ENCODE measurements at regions not wholly inside any gene's neighbourhood (a gene's known extent, or its start where the extent isn't known, plus 50 kb on each side); places are given as distances from the start of the nearest gene placed in this dataset.
"Not testable (repeated sequence)": the region's sequence is repeated elsewhere in the genome, so short reads cannot be mapped to it uniquely, and the experiment has no call there.

DNA sequence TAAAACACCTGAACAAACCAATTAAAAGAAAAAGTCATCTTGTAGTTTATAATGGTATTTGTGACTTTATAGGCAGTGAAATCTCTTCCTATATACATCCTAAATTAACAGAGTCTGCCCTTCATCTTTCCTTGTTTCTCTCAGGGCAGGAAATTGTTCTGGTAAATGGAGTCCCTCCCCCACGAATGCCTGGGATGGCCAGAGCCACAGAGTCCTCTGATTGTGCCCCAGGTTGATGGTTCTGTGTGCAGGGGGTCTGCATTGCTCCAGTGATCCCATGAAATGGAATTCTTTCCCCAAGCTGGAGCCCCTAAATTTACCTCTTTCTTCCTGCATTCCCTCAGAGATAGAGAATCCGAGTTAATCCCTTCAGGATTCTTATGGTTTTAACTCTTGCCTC lies 155.5 kb downstream of the MTX2 start:
- no peak for DNase-seq (ENCODE audit: low spot score)

DNA sequence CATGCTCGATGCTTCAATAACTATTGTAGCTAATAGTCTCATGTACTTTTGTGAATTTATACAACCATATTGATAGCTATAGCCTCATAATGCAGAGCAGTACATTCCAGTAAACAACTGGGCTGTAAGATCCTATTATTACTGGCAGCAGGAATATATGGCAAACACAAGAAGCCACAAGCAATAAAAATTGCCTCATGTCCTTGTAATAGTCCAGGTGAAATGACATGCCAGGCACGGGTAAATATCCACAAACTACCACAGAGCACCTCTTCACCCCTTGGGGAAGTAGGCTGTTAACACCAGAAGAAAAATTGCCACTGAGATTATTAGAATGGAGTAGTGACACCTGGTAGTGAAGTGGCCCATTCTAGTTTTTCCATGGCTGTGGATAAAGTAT lies 158.3 kb downstream of the MTX2 start:
- DNase-seq (ENCODE audit: low spot score) = no peak

DNA sequence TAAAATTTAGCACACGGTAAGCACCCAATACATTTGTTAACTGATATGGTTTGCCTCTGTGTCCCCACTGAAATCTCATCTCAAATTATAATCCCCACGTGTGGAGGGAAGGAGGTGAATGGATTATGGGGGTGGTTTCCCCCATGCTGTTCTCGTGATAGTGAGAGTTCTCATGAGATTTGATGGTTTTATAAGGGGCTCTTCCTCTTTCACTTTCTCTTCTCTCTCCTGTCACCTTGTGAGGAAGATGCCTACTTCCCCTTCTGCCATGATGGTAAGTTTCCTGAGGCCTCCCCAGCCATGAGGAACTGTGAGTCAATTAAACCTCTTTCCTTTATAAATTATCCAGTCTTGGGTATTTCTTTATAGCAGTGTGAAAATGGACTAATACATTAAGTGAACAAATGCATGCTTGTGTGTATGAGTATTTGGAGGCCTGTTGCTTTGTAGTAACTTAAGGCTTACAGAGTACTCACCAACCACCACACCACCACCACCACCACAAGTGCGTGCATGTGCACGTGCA lies 159.8 kb downstream of the MTX2 start:
- DNase-seq (ENCODE audit: low spot score) = not testable (repeated sequence)

DNA sequence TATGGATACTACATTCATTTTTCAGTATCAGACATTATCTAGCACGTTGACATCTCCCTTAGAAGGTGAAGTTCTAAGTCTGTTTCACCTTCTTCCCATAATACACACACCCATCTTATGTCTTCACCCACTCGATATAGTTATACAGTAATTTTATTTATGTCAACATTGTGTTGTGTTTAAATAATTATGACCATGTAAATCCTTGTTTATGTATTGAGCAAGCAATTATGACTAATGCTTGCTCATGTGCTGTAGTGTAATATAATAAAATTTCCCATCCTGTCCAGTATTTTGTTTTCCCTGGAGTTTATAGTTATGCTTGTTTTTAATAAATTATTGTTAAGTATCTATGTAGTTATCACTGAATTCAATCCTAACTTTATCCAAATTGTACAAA lies 163.2 kb downstream of the MTX2 start:
- no peak for DNase-seq (ENCODE audit: low spot score)

DNA sequence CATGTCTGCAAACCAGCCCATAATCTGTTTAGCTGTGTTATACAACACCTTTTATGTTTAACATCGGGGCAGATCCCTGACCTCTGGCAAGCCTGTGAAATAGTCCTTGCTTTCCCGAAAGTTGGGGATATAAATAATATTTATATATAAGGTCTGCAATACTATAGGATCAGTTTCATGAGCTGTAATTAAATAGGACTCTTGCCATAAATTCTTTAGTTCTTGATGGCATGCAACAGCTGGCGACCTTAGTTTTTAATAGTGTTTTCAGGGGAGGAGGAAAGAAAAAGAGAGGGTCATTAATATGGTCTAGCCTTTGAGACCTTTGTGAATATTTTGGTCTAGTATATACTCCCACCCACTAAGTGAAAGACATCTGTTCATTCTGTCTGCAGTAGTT lies 166.5 kb downstream of the MTX2 start:
- DNase-seq (ENCODE audit: low spot score) = no peak

DNA sequence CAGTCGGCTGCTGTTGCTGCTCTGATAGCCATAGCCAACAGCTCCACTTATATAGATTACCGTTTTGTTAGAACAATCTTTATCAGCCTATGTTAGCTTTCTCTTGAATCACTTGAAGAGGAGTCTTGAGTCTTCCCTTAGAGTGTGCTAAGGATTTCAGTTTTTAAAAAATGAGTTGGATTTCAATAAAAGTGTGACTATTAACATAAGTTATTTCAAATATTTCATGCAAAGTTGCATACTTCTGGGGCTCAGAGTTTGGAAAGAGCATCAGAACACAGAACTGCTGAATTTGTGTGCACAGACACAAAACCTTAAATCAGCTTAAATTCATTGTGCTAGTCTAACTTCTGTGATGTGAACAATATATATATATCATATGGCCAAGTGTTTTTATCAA lies 174.7 kb downstream of the MTX2 start:
- DNase-seq (ENCODE audit: low spot score) = no peak

DNA sequence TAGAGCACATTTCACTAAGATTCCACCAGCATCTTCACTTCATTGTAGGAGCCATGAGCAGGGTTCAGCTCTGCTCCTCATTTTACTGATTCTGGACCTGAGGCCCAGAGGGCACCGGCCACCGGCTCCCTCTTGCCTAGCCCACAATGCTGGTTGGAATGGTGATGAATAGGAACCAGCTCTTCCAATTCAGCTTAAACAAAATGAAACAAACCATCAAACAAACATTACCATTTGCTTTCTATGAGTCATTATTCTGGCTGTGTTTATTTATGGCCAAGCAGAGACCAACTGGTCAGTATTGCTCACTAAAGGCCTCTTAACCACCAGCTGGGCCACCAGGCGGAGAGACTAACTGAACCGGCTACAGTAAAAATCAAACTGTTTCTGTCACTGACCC lies 176.7 kb downstream of the MTX2 start:
- no peak for DNase-seq (ENCODE audit: low spot score)

DNA sequence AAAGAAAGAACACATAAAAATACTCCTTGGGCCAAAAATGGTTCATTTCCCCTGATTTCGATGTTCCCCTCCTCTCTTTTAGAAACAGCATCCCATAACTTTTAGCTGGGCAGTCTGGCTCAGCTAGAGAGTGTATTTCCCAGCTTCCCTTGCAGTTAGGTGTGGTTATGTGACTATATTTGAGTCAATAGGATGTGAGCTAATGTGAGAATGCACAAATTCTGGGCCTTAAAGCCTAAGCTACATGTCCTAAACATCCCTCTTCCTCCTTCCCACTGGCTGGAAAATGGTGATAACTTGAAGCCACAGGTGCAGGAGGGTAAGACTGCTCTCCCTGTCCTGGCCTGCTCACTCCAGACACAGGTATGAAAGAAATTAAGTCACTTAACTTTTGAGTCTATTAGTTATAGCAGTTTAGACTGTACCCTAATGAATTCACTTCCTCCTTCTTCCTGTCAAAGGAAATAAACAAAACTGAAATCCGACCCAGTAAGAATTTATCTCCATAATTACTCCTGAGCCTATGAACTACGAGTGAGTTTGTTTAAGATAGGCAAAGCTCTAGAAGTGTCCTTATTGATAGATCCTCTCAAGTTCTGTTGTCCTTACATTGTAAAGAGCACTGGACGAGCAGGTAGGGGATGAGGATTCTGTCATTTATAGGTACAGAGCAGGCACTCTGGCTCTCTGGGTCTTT lies 177.6 kb downstream of the MTX2 start:
- DNase-seq (ENCODE audit: low spot score) = no peak

DNA sequence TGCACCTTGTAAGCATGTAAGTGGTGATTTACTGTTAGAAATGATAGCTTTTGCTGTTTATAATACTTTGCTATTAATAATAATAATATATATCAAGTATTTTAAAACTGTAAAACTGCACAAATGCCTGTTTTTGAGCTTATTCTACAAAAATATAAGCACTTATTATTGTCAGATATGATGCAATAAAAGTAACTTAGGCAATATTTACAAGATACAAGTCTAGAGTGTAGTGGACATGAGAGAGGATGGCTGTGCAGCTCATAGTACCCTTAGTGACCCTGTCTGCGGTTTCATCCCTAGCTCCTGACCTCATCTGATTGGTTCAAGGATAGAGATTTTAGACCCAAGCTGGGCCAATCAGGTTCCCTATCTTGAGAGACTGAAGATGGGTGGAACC lies 178.4 kb downstream of the MTX2 start:
- DNase-seq (ENCODE audit: low spot score) = no peak

DNA sequence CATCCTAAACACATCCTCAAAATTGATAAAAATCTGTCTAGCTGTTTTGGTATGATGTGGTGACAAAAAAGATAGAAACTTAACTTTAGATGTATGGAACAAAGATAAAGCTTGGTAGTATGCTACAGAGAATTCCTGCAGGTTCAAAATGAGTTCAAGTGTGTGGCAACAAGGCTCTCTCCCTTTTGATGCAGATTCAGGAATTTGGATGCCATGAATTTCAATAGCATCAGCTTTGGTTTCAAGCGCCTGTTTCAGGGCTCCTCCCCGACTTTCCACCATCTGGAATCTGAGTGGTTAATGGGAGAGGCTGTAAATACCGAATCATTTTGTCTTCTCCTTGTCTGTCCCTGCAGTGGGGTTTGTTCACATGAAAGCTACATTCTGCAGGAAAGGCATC lies 180.6 kb downstream of the MTX2 start:
- no peak for DNase-seq (ENCODE audit: low spot score)

DNA sequence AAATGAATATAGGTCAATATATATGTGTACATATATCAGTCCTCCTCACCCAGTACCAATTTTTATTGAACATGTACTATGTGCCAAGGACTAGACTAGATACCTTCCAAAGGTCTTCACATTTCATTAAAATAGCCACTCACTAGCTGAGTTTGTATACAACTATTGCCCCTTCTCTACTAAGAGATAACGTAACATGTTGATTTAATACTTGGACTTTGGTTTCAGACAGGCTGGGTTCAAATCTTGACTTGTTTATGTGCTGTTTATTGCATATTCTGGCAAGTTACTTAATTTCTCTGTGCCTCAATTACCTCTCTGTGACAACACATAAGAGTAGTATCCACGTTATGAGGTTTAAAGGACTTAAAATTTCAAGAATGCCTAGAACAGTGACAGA lies 184.5 kb downstream of the MTX2 start:
- DNase-seq (ENCODE audit: low spot score) = no peak

DNA sequence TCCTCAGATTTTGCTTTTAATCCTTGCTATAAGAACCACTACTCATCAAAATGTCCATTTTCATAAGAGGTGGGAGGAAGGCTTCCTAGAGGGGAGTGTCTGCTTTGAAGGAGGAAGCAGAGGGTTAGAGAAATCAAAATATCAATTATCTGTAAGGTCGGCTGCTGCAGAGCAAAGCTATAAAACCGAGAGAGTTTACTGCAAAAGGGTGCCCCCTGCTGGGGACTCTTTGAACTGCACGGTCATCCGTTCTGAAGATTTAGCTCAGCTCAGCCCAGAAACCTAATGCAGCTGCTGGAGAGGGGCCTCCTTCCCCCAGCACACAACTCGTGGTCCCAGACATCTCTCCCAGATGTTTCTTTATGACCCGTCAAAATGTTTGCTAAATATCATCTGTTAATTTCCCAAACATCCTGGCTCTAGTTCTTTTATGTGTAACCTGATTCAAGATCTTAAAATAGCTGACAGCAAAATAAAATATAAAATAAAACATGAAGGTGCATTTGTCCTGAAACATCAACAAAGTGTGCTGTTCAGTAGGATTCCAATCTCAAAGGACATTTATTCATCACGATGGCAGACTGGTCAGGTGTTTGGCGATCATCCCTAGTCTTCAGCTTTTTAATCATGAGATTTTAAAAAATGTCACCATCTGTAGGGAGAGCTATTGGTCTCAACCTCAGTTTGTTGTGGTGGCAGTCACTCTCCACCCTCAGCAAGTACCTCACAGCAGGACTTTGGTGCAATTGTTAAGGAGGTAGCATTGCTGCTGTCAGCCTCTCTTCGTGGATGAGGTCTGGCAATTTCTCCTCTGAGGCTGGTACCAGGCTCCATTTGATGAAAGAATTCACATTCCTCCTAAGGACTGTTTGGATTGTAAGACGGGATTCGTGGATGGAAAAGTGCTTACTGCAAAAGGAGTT lies 185.9 kb downstream of the MTX2 start:
- peak; percentile 34 for DNase-seq (ENCODE audit: low spot score)

DNA sequence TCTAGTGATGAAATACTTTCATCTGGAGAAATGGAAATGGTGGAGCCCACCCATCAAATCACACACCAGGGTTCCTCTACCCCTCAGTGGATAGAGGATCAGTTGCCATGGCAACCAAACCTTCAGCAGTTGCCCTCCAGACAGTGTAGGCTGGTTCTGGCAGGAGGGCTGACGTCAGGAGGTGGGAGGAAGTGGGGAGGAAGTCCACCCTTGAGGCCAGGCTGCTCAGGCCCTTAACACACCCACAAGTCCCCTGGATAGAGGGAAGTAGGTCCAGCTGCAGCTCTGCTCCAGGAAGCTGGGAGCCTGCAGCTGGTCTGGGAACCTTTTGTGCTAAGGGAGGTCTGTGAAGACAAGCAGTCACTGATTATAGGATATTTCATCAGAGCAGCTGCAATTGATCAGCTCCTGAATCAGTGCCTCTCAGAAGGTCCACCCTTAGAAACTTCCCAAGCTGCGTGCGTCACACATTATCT lies 186.6 kb downstream of the MTX2 start:
- no peak for DNase-seq (ENCODE audit: low spot score)

DNA sequence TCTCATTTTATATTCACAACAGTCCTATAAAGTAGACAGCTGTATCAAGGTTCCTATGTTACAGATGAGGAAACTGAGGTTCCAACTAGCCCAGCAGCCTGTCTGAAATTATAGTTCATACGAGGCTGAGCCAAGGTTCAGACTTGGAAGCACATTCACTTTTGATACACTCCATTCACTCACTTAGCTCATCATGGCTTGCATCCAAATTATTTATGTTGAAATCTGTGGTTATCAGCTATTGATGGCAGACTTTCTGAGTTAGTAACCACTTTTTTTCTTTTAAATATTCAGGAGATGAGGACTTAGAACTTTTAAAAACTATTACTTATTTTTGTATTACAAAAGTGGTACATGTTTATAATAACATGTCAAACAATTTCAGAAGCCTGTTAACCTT lies 188.2 kb downstream of the MTX2 start:
- no peak for DNase-seq (ENCODE audit: low spot score)

DNA sequence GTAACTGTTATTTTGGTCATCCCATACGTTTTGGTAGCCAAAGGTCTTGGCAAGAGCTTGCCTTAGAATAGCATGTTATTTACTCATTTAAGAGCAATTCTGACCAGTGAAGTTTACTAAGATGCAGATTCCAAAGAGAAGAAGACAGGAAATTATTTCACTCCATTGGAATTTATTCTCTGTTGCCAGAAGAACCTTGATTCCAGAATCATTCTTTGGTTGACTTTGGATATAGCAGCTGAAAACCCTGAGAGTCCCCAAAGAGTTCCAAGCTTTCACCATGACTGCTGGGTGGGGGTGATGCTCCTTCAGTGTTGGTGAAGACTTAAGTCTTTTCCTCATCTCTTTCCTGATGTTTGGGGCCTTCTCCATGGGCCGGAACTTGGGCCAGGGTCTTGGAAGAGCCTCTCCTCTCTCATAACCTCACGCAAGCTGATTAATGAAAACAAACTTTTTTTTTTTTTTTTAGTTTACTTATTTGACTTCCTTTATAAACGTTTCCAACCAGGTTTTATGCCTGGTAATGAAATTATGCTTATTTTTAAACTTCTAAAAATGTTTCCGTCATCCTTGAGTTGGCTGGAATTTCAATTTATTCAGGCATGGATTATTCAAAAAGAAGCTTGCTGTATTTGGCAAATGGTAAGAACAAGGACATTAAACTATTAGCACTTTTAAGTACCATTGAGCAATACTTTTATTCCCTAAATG lies 192.0 kb downstream of the MTX2 start:
- DNase-seq (ENCODE audit: low spot score) = no peak

DNA sequence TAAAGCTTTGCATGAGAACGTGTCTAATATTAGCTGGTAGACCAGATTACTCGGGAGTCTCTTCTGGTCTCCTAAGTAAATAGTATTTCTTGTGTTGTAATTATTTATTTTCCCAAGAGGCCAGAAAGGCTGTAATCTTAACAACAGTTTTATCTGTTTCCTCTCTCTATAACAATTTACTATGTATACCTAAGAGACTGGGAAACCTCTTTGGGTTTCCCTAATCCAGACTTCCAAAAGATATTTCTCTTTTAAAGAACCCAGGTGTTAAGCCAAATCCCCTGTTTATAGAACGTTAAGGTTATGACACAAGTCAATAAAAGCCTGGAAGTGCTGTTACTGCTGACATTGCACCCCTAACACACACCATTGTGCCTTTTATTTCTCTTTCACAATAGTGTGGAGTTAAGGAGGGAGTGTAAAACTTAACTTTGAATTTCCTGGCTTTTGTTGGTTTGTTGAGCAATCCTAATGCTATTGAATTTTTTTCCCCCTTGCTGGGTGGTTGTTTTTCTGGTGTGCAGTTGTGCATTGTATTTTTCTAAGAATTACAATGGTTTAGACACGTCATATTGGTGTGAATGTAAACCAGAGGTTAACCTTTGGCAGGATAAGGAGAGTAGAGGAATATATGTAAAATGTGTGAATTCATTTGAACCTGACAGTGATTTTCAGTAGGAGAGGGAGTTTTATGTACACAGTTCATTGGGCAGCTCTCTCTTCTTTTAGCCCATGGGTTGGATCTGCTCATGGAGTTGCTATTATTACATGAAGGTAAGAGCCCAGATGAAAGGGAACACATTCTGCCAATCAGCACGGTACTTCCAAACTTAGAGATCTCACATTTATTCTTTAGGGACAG lies 192.8 kb downstream of the MTX2 start:
- no peak for DNase-seq (ENCODE audit: low spot score)

DNA sequence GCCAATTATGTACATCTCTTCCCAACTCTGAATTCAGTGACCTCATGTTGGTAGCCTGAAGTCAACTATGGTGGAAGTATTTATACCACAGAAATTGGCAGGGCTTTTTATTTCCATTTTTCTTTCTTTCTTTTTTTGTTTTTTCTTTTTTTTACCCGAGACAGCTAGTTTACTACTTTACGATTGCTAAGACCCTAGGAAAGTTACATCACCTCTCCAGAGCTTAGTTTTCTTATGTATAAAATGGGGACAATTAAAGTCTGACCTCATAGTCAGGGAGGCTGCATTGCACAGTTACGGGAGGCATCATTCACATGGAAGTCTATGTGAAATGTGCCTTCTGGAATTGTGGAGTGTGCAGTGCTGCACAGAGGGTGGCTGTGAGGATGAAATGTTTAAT lies 194.3 kb downstream of the MTX2 start:
- no peak for DNase-seq (ENCODE audit: low spot score)

DNA sequence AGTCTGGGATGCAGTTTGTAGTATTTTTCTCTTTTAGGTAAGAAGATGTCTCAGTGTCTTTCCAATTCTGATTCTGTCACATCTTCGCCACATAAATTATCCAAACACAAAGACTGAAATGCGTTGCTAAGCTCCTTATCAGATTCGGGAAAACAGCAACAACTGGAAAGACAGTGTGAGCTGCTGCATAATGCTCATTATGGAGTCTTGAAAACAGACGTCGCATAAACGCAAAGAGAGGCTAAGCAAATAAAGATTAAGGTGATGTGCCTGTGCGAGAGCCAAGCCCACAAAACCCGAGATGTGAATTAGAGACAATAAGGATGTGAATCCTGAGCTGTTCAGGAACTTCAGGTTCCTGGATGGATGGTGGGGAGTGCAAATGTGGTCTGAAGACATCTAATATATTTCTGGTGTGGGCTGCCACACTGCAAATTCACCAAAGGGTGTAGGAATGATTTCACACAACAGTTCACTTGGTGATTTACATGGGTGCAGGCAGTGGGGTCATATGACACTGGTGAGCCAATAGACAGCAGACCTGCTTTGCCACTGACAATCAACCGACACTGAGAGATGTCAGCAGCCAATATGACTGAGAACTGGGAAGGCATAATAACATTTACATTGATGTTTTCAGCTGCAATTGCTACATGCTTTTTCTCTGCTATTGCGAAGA lies 195.8 kb downstream of the MTX2 start:
- DNase-seq (ENCODE audit: low spot score) = no peak

DNA sequence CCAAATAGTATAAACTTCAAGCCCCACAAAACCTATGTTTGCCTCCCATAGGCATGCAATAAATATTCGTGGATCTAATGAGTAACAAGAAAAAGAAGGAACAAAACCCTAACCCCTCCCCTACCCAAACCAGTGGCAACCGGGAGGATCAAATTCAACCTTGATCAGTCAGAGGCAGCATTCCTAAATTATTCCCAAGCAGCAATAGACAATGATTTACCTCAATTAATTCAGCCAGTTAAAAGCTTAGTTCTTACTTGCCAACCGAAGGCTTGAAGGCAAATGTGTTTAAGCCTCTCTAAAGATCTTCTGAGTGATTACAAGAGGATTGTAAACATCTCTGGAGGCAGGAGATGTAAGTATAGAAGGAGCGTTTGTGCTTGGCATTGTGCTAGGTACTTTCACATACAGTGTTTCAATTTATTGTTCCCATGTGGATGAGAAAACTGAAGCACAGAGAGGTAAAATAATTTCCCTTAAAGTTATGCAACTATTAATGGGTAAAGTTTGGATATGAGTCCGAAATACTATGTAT lies 197.7 kb downstream of the MTX2 start:
- no peak for DNase-seq (ENCODE audit: low spot score)

DNA sequence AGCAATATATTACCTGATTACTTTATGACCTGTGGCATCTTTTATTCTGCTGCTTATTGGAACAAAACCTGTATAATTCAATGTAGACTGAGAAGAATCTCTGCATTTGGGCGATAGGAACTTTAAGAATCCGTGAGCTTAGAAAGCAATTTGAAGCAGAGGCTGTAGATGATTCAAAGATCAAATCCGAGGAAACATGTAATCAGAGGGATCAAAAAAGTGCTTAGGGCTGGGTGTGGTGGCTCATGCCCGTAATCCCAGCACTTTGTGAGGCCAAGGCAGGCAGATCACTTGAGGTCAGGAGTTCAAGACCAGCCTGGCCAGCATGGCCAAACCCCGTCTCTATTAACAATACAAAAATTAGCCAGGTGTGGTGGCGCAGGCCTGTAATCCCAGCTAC lies 198.4 kb downstream of the MTX2 start:
- no peak for DNase-seq (ENCODE audit: low spot score)

Measured in HuH-7.5 (cell line).